HG02588 (cell line): ENCODE measurements at regions not wholly inside any gene's neighbourhood (a gene's known extent, or its start where the extent isn't known, plus 50 kb on each side); places are given as distances from the start of the nearest gene placed in this dataset.

Experiments
- ATAC-seq: cut with Tn5 transposase; IDR thresholded peaks from one replicate; pipeline ENCODE4 v1.9.1; 2021; ENCODE audit warnings: mild to moderate bottlenecking, moderate library complexity; ENCODE audit not compliant: unreplicated experiment

- ATAC-seq: no peak
These were observed 53.8 kb upstream of the INHBA start for GRCh38 chr7:41756650-41757182.

DNA sequence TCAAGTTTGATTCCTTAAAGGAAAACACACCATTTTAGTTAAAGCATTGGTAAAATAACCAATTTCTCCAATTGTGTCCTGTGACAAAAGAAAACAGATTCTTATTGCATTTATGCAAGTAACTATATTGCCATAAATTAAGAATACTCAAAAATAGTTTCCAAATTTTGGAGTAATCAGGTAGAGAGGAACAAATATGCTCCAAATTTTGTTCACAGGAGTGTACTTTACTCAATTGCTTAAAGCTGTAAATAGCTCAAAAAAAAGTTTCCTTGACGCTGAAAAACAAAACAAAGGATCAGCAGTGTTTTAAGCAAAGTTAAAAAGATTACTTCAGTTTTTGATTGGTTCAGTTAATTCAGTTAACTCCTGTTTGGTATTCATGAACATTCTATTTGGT is 52.2 kb upstream of the INHBA start:
- ATAC-seq: no peak

- ATAC-seq: no peak
These were observed 51.2 kb upstream of the INHBA start for GRCh38 chr7:41754046-41754445.
